ENCODE measurements at regions not wholly inside any gene's neighbourhood (a gene's known extent, or its start where the extent isn't known, plus 50 kb on each side); places are given as distances from the start of the nearest gene placed in this dataset.
"Not testable (repeated sequence)": the region's sequence is repeated elsewhere in the genome, so short reads cannot be mapped to it uniquely, and the experiment has no call there.

DNA sequence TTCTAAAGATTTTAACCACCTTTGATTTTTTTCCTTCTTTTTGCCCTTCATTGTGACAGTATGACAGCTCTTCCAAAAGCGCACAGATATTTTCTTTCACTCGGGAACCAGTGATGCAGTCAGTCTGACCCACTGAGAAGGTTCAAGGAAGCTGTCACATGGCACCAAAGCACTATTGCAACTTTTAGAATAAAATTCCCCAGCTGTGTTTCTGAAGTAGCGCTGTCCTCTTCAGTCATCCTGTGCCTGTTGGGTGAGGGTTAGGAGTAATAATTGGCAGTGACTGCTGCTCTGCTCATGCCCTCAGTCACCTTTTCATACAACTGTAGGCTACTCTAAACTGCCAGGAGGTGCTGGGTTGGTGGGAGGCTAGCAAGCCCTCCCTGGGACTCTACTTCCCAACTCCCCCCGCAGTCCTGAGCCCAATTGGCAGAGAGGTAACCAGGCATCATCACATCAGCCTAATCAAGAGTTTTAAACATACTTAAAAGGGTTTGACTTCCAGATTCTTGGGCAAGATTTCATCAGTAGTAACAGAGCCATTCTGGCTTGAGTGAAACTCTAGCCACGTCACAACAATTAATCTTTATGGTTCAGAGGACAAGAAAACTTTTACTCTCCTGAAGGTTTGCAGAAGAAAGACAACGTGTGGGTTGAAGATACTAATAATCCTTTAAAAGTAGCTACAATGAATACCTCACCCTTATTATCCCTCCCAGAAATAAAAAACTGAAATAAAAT lies 473.3 kb downstream of the FBXO15 start:
- no peak for DNase-seq

DNA sequence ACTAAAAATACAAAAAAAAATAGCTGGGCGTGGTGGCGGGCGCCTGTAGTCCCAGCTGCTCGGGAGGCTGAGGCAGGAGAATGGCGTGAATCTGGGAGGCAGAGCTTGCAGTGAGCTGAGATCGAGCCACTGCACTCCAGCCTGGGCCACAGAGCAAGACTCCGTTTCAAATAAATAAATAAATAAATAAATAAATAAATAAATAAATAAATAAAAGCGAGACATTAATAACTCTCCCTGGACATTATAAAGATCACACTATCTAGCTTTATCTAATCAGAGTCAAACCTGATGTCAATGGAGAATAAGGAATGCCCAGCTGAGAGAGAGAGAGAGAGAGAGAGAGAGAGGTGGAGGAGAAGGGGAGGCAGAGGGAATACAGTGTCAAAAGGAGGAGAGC lies 476.2 kb downstream of the FBXO15 start:
- not testable (repeated sequence) for DNase-seq

DNA sequence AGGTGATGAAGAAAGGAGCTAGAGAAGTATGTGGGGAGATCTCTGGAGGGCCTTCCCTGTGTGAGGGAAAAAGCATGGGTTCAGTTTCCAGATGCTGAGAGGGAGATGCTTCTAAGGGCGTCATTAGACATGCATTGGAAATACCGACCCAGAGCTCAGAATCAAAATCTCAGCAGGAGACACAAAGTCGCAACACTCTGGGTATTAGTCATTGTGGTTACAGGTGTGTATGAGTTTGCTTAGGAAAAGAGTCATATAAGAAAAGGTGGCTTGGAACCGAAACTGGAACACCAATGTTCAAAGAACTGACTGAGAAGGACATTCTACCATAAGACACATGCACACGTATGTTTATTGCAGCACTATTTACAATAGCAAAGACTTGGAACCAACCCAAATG lies 477.1 kb downstream of the FBXO15 start:
- DNase-seq, result no peak

DNA sequence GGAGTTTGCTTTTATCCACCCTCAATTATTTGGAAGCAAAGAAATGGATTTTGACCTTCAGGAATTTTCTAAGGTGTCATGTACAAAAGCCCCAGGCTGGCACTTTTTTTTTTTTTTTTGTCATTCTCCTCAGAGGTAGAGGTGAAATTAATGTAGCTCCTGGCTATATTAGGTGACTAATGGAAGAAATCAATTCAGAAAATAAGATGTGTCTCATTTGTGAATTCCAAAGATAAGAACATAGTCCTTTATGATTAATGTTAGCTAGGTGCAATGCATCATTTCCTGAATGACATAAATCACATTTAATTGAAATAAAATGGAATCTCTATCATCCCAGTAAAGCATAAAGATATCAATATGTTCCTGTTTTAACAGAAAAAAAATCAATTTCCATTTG lies 477.6 kb downstream of the FBXO15 start:
- DNase-seq, result no peak

DNA sequence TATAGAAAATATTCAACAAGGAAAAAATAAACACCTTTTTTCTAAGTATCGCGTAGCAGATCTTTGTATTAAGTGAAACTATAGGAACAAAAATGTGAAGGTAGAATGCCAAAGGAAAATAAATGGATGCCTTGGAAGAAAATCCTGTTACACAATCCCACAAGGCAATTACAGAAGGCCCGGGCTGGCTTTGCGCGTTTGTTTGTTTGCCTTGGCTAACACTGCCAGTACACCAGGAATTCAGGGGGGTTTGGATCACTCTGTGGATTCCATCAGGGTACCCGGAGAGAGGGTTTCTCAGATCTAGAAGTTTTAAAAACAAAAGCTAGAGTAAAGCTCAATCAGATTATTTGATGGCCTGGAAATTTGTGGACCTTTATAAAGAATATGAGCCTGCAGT lies 478.3 kb downstream of the FBXO15 start:
- DNase-seq, result peak; percentile 2

DNA sequence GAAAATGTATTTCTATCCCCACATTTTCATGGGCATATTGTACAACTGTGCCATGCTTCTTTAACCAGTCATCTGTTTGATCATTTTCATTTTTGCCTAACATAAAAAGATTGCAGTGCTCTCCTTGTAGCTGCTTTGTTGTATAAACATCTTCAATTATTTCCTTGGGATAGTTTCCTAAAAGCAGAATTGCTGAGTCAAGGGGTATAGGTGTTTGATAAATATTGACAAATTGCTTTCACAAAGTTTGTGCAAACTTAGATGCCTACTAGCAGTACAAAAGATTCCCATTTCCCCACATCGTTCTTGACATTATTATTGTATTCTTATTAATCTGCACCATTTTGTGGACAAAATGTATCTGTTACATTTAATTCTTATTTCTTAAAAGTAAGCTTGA lies 479.6 kb downstream of the FBXO15 start:
- no peak for DNase-seq

DNA sequence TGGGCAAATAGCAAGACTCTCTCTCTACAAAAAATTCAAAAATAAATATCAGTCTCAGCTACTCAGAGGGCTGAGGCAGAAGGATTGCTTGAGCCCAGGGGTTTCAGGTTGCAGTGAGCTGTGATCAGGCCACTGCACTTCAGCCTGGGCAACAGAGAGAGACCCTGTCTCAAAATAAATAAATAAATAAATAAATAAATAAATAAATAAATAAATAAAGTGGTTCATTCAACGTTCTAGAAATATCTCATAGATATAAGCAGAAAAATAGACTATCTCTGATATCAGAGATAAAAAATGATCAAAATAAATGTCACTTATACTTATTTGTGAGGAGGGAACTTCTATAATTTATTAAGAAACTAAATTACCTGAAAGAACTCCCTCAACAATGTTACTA lies 480.9 kb downstream of the FBXO15 start:
- no peak for DNase-seq

DNA sequence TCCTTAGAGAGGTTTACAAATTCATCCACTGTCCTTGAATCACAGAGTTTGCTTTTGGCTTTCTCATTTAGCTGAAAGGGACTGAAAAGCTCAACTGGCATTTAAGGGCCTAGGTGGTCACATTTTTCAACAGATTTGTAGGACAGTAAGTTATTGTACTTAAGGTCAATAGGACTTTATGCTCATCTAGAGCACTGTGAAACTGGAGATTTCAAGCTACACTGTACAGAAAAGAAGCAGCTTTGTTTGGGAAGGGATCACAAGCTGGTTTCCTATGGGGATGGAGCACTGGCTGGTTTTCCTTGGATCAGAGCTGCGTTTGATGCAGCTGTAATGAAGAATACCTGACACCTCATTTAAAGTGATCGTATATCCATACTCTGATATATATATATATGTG lies 482.7 kb downstream of the FBXO15 start:
- no peak for DNase-seq

DNA sequence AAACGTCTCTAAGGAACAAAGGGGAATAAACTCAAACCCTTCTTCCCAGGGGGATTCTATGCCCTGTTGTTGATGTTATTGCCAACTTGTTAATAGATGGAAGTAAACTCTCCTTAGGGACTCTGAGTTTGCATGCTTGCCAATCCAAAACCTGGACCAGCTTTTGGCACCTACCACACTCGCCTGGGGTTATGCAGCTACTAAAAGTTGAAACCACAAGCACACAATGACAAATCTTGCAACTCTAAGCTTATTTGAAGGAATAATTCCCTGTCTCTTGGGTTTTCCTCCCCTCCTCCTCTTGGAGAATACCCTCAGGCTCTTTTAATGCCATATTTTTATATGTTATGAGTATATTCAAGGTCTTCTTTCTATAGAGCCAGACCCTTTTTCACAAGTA lies 484.1 kb downstream of the FBXO15 start:
- no peak for DNase-seq

DNA sequence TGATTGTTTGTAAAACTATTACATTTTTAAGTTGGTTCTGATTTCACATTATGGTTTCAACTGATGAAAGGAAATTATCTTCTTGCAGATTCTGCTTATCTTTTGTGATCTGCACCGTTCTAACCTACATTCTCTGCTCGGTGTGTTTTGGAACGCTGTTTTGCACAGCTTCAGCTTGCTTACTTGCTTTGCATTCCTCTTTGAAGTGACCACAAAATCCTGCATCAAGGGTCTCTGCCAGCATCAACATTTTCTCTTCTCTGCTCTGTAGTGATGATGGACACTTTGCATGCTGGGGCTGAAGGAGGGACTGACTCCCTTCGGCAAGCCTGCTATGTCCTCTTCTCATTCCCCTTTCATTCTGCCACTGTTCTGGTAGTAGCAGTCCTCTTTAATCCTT lies 485.2 kb downstream of the FBXO15 start:
- DNase-seq, result no peak

DNA sequence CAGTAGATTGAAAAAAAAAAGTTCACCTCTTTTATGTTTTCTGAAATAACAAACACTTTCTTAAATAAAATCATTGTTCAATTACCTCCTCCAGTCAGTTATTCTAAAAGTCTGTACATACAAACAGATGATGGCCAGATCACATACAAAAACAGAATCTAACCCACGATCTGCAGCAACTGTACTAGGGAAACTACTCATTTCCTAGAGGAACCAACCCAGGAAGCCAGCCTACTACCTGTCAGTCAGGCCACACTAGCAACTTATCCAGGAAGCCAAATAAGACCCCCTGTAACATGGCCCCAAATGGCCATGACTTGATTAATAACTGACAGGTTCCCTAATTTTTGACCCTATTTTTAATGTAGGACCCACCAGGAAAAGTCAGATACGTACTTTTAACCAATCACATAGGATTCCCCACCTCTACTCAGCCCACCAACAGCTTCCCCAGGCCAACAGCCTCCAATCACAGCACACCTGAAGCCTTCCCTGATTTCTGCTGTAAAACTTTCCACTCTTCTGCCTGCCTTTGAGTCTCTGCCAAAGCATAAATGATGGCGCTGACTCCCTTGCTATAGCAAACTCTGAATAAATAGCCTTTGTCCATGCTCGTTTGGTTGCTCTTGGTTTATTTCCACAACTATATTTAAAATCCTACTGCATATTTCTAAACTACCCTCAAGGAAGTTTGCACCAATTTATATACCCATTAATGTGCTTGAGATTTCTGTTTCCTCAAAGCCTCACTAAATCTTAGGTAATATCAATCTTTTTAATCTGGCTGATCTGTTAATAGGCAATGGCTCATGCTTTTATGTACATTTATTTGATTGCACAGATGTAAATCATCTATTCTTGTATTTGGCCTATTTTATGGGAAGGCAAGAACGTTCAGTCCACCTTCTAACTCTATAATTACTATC lies 486.4 kb downstream of the FBXO15 start:
- DNase-seq, result no peak

DNA sequence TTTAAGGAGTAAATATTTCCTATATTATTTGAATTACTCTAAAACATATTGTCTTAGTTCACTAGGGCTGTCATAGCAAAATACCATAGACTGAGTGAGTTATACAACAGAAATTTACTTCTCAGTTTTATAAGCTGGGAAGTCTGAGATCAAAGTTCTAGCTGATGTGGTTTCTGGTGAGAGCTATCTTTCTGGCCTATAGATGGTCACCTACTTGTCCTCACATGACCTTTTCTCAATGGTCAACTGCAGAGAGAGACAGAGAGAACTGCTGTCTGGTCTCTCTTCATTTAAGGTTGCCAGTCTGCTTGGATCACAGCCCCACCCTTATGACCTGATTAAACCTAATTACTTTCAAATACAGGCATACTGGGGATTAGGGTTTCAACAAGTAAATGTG lies 490.9 kb downstream of the FBXO15 start:
- DNase-seq, result no peak

DNA sequence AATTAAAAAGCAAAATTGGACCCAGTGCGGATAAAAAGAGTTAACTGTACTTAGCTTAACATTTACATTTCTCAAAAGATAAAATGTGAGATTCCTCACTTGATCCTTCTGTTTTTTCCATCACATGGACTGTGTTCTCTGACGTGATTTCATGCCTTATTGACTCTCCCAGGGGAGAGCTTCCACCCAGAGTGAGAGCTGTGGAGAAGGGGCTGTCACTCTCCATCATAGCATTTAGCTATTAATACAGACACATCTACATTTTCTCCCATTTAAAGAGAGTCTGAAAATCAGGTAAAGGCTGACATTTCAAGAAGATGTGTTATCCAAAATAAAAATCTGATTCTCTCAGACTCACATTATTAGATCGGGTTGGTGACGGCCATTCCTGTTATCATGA lies 493.8 kb downstream of the FBXO15 start:
- DNase-seq, result no peak

DNA sequence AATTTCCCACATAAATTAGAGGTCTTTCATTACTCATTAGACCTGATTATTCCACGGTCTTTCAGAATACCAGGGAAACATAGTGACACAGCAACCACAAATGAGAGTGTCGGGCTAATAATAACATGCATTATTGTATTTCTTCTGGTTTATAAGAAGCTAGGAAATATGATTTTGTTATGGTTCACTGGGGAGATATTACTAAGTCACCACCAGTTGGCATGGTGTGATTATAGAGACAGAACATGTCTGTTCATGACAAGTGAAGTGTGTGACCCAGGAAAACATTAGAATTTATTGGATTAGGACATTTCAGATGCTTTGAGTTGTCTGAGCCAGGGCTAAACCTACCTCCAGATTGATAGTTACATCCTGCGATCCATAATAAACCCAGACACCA lies 494.4 kb downstream of the FBXO15 start:
- DNase-seq, result no peak

DNA sequence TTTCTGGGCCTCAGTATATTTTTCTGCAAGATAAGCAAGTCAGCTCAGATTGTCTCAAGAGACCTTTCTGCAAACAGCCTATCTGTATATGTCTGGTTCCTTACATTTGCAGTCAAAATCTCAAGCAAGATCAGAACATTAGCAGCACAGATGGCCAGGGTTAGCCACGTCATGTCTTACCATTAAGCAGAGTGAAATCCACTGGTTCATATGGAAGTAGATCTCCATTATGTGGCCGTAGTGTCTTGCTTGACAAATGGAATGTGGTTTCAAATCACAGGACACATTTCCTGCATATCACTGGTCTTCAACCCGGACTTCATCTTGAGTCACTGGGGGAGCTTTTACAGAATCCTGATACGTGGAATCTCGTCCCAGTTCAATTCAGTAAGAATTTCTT lies 500.2 kb downstream of the FBXO15 start:
- no peak for DNase-seq

DNA sequence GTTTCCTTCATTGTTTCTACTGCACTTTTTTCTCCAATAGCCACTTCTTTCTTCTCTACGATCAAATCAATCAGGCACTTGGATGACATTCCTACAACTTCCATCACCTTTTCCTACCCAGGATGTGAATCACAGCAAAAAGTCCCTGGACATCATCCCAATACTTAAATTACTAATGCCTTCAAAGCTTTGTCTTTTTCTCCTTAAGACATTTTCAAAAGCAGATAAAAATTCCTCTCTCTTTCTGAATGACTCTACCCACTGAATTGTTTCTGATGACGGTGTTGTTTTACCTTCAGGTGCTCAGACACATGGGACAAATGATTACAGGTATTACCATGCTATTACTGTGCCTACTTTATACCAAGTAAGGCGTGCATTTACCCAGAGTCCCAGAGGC lies 500.9 kb downstream of the FBXO15 start:
- no peak for DNase-seq

DNA sequence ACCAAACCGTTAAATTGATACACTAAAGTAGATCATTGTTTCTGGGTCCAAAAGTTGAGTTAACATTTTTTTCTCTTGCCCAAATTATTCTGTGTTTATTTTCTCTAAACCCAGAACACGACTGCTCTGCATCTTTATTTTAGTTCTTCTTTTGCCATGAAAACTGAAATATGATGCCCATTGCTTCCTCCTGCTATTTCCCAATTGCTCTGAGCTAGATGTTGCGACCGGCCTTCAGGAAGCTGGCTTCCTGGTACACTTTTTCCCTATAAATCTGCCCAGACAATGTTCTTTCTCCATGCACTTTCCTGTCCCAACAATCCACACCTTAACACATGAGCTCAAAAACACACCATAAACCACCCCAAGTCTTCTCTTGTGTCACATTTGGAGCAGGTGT lies 501.4 kb downstream of the FBXO15 start:
- DNase-seq, result no peak

DNA sequence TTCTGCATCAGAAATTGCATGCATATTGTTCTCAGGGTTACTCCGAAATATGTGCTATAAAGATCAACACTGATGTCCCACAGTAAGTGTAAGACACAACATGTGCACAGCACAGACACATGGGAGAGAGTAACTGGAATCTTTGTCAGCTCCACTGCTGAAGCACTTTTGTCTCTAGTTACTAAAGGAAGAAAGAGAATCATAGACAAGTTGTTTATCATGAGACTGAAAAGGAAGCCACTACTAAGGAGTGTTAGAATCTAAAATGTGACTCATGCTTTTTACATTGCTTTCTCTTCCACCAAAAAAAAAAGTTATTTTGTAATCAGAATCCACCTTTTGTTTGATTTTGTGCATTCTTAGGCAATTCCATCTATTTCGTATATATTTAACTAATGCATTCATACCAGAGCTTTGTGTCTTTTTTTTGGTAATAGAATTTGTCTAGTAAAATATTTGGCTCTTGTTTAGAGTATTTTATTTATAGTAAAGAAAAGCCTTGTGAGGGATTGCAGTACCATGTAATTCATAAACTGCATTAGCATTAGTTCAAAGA lies 502.4 kb downstream of the FBXO15 start:
- no peak for DNase-seq

DNA sequence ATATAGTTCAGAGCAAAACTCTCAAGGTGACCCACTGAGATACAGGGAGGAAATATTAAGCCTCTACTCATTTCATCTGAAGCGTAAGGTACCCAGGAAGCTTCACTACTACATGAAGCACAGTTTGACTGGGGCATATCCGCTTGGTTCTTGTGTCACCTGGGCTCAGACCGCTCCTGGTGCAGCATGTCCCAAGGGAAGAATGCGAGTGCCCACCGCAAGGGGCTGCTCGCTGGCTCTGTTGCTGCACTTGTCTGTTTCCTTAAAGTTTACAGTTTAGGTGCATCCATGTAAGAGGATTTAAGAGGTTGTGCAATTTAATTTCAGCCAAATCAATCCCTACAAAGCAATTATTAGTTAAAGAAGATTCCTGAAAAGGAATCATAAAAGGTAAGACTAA lies 507.8 kb downstream of the FBXO15 start:
- DNase-seq, result no peak

DNA sequence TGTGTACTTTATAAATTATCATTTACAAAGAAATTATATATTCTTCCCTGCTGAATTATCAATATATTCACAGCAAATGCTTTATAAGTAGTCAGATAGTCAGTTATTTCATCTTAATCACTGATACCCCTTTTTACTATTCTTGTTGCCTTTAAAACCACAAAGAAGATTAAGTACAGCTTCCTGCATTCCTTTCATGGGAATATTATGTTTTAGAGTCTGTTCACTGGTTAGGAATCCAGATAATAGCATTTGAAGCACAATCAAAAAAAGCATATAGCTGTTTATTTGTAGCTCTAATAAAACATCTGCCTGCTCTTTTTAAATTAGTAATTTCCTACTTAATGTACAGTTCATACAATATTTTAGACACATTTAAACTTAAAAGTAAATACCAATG lies 508.9 kb downstream of the FBXO15 start:
- DNase-seq, result no peak

DNA sequence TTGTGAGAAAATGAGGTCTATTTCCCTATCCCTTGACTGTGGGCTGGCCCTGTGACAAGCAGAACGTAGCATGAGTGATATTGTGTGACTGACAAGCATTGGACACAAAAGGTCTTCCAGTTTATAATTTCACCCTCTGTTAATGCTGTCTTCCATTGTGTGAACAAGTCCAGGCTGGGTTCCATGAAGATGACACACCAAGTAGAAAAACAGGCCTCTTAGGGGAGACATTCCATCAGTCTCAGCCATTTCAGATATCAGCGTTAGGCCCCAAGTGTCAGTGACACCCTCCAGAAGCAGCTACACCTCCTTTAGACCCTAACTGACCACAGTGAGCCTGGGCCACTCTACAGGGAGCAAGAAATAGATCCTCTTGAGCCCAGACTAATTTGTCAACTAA lies 511.3 kb downstream of the FBXO15 start:
- no peak for DNase-seq

DNA sequence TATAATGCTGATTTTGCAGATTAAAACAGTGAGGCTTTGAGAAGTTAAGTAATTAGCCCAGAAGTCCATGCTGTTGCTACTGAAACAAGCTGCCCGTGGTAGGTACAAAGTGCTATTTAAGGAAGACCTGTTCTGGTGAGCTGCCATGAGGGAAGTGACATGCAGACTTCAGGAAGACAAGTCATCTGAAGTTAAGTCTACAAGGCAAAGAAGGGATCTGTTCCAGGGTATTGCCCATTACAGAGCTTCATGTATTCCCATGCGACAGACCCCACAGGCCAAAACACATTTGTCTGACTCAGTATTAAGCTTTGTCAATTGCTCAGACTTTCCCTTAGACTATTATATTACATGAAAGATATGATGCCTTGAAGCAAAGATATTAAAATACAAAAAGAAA lies 520.8 kb downstream of the FBXO15 start:
- no peak for DNase-seq

DNA sequence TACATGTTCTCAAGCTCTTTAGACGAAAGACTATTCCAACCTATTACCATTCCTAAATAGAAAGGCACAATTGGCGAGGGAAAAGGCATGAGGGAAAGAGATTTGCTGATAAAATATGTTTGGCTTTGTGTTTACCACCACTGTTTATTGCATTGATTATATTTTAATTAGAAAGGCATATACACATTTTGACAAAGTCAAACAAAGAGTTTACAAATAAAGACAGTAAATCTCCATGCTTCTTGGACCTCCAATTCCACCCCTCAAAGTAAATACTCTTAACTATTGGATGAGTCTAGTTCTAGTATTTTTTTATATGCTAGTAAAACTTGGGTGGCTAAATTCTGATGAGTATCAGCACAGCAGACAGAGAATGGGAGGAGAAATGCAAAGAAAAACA lies 521.4 kb downstream of the FBXO15 start:
- DNase-seq, result no peak

DNA sequence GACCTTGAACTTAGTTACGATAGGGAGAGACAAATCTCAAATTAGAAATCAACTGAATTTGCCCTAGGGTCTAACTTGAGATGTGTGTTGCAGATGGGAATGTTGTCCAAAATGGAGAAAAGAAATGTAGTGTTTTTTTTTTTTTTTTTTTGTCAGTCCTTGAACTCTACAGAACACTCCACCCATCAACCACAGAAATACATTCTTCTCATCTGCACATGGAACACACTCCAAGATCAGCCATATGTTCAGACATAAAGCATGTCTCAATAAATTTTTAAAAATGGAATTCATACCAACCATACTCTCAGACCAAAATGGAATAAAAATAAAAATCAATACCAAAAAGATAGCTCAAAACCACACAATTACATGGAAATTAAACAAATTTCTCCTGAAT lies 526.5 kb downstream of the FBXO15 start:
- no peak for DNase-seq

All from midbrain (tissue), 1 donor.